Smooth muscle cell of the brain vasculature (primary cell): ENCODE measurements at regions not wholly inside any gene's neighbourhood (a gene's known extent, or its start where the extent isn't known, plus 50 kb on each side); places are given as distances from the start of the nearest gene placed in this dataset.

Experiments
- DNase-seq: peaks from one replicate; pipeline ENCODE4 v3.0.0-alpha.2; 2012; ENCODE audit warnings: low read depth, low spot score

DNA sequence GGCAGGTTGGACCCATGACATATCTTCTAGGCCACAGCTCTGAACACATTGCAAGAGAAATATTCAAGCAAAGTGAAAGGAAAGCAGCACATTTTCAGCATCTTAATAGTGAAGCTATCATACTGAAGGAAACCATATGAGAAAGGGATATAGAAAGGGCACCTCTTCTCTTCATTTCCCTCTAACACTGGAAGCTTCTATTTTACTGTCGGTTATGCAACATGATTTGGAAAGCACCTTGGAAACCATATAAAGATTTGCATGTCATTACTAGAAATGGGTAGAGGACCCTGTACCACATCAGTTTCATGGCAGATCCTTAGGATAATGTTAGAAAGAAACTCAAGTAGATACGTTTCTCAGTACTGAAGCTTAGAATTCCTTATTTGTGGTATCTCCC is 70.5 kb upstream of the HMGN3 start:
- DNase-seq: no peak

DNA sequence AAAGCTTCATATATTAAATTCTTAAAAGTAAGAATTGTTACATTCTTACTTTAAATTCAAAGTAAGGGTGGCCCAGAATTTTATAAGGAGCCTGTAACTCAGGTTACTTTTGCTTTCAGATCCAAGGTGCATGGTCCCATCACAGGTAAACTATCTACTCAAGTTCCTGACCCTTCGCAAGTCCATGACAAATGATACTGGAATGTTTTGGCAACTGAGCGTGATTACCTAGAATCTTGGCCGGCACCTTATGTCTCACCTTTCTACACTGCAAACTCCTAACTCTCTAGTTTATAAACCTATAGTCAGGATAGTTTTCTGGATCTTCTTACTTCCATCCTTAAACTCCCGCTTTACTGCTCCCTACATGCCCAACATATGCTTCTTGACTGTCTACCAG is 67.9 kb upstream of the HMGN3 start:
- no peak for DNase-seq

DNA sequence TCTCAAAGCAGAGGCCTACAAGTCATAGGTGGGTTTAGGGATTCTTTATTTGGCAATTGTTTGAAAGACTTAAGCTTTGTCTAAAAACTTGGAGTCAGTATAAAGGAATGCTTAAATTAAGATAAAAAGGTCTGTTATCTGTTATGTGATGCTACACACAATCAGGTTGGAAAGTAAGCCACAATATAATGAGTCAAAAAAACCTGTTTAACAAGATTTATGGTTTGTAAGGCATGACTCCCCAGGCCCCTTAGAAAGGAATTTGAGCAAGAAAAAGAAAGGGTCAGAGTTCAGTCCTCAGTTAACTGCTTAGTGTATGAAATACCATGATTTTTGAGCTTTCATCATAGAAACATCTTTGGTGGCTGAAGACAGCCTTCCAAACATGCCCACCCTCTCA is 66.8 kb upstream of the HMGN3 start:
- DNase-seq: no peak

GRCh38 chr6:79296211-79296610 is 61.7 kb upstream of the HMGN3 start:
- DNase-seq: no peak
